AG04449 (cell line): ENCODE measurements at regions not wholly inside any gene's neighbourhood (a gene's known extent, or its start where the extent isn't known, plus 50 kb on each side); places are given as distances from the start of the nearest gene placed in this dataset.

ENCODE experiments used
- CTCF ChIA-PET: fragments of 350-600 bp; formaldehyde crosslinking; extraction: SDS; loops from one replicate; lab custom pipeline; 2021; ENCODE audit warnings: antibody characterized with exemption; lab: Yijun Ruan, JAX
- POLR2A ChIA-PET: fragments of 400-600, 350-600 bp; formaldehyde crosslinking; extraction: SDS; loops from one replicate; lab custom pipeline; 2020; ENCODE audit warnings: antibody characterized with exemption, inconsistent platforms; lab: Yijun Ruan, JAX
- DNase-seq: peaks from one replicate; pipeline ENCODE4 v3.0.0-alpha.2; 2010; ENCODE audit warnings: low read depth, low spot score
- H3K4me3 ChIP-seq: 2 replicates; pipeline ENCODE4 v1.5.1; 2011; ENCODE audit warnings: low read depth, mild to moderate bottlenecking, control low read depth, low read length
- TF ChIP-seq, protein P1 (sequence below): IDR thresholded peaks from one replicate; pipeline ENCODE4 v1.5.1; 2011; ENCODE audit warnings: mild to moderate bottlenecking, moderate library complexity, low read length, control low read depth, inconsistent platforms; ENCODE audit not compliant: insufficient read depth; ENCODE audit errors: missing control alignments

DNA sequence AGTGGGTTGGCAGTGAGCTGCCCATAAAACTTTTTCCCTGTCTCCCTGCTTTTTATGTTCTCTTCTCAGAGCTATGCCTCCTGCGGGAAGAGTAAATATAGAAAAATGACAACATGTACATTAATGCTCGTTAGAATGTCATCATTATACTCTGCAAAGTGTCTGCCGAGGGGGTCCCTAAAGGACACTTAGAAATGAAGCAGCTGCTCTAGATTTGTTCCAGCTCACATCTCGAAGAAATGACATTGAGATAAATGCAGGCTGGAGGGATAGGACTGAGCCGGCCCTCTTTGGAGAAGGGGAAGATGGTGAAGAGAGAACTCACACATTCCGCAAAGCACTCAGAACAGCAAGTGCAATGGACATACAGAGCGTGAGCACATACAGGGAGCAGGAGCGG lies 240.0 kb downstream of the NXPE2 start:
- H3K4me3 ChIP-seq = no peak overlapping the region
- ChIA-PET CTCF (no interaction called here), POLR2A (no interaction called here)
- TF ChIP-seq, protein P1, sequence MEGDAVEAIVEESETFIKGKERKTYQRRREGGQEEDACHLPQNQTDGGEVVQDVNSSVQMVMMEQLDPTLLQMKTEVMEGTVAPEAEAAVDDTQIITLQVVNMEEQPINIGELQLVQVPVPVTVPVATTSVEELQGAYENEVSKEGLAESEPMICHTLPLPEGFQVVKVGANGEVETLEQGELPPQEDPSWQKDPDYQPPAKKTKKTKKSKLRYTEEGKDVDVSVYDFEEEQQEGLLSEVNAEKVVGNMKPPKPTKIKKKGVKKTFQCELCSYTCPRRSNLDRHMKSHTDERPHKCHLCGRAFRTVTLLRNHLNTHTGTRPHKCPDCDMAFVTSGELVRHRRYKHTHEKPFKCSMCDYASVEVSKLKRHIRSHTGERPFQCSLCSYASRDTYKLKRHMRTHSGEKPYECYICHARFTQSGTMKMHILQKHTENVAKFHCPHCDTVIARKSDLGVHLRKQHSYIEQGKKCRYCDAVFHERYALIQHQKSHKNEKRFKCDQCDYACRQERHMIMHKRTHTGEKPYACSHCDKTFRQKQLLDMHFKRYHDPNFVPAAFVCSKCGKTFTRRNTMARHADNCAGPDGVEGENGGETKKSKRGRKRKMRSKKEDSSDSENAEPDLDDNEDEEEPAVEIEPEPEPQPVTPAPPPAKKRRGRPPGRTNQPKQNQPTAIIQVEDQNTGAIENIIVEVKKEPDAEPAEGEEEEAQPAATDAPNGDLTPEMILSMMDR = no peak
- DNase-seq = no peak

DNA sequence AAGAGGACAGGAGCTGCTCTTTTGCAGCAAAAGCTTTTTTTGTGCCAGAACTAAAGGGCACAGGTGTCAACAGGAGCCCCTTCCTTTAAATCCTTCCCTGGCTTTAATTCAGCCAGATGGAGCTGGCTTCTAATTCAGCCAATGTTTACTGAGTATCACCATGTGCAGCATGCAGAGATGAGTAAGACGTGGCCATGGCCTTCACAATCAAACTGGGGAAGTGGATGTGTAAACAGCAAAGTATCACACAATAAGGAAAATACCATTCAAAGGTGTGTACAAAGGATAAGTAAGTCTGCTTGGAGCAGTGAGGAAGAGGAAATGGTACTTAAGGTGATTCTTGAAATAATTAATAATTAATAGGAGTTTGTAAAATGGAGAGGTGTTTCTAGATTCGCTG lies 243.4 kb downstream of the NXPE2 start:
- H3K4me3 ChIP-seq = no peak overlapping the region
- ChIA-PET CTCF (no interaction called here), POLR2A (no interaction called here)
- TF ChIP-seq, protein P1 = no peak
- DNase-seq = no peak

DNA sequence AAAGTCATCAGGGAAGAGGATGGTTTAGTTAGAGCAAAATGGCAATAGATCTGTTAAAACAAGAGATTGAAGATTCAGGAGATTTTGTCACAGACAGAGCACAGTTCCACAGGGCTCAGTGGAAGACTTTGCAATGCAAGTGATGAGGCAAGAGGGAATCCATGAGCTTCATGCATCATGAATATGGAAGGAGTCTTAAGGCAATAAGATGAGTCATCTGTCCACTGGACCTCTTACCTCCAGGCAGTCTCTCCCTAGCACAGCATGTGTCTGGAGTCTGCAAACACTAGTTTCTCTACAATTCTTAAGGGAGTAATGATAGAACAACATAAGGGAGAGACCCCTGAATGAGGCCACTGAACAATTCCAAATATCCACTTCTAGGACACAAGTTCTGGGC lies 245.7 kb downstream of the NXPE2 start:
- TF ChIP-seq, protein P1 = no peak
- CTCF ChIA-PET = no interaction called here
- POLR2A ChIA-PET = no interaction called here
- H3K4me3 ChIP-seq = no peak overlapping the region
- no peak for DNase-seq

DNA sequence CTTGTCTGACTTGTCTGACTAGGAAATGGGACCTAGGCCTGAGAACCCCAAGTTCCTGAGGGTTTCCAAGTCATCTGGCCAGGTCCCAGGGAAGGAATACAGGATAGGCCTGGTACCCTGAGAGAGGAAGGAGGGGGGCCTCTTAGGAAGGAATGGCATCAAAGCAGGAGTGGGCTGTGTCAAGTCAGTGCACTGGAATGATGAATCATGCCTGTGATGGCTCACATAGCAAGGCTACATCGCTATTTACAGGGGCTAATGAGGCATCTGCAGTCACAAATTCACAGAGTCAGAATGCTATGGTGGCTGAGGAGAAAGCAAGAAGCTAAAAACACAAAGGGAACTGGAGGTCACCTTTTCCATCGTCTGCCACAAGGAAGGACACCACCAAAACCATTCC lies 247.3 kb downstream of the NXPE2 start:
- DNase-seq = no peak
- ChIA-PET CTCF (no interaction called here), POLR2A (no interaction called here)
- TF ChIP-seq, protein P1 = no peak
- H3K4me3 ChIP-seq = no peak overlapping the region

DNA sequence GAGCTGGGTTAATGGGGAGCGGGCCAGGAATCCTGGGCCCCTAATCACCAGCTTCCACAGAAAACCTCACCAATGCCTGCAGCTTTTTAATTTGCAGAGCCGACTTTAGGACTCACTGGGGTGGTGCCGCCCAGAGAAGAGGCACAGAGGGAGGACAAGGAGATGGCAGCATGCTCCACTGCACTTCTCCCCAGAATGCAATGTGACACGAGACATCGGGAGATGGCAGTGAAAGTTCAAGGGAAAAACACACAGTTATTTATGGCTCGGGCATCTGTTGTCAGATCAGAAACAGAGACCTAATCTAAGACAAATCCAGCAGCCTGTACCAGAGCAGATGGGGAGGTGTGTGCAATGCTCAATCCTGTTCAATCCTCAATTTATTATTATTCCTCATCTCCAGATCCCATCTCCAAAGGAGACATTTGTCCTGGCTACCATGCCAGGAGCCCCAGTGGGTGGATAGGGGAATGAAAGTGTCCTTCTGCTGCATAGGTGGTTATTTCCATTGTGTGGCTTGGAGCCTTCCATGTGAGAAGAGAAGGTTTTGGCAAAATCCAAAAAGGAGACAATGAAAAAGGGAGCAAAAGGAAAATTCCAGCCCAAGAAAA lies 250.0 kb downstream of the NXPE2 start:
- ChIA-PET CTCF (no interaction called here), POLR2A (no interaction called here)
- DNase-seq = no peak
- H3K4me3 ChIP-seq = no peak overlapping the region
- TF ChIP-seq, protein P1 = no peak

DNA sequence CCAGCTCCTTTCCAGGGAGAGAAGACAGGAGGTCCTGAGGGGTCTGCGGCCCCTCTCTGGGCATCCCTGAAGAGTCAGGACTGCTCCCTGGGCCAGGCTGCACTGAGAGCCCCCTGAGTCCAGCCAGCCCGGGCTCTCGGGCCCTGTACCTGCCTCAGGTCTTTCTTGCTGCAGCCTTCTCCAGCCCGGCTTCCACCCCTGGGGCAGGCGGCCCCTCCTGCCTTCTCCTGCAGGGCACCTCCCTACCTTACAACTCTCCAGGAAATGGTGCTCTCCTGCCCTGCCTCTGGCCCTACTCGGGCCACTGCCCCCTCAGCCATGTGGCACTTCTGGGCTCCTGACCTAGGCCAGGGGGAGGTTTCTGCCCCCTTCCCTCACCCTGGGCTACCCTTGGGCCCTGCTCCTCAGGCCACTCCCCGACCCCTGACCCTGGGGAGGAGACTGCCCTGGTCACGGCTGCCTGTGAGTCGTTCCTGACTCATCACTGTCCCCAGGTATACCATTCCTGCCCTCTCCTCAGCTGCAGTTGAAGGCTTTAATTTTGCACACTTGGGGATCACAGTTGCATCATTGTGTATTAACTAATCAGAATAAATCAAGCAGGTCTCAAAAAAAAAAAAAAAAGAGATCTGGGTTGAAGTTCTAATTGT lies 251.1 kb downstream of the NXPE2 start:
- POLR2A ChIA-PET = no interaction called here
- TF ChIP-seq, protein P1 = no peak
- CTCF ChIA-PET = no interaction called here
- no peak overlapping the region for H3K4me3 ChIP-seq
- DNase-seq = no peak
